ENCODE measurements at regions not wholly inside any gene's neighbourhood (a gene's known extent, or its start where the extent isn't known, plus 50 kb on each side); places are given as distances from the start of the nearest gene placed in this dataset.

DNA sequence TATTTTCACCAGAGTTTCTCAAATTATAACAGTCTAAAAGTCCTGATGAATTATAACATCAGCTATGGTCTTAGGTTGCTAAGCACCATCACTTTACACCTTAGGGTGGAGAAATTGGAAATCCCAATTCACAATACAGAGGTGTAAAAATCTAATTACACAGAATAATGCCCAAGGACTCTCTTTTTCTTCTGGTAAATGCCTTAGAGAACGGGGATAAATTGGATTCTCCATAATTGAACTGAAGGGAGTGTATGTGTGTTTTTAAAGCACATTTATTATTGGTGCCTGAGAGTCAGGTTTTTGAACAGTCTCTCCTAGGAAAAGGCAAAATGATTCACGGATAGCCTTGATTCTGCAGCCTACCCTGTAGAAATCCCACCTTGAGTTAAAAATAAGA lies 66.8 kb downstream of the NIBAN1 start:
- no peak for ATAC-seq
- 68 to 84% methylated on average over 2 of the region's 2 CpGs for whole genome bisulfite sequencing, 2 donors (ENCODE audit: low coverage in 1 of 2)
- no peaks in the 10 kb centered on the region for H3K36me3 ChIP-seq
- H3K9me3 ChIP-seq = no peaks in the 10 kb centered on the region
- no peaks in the 10 kb centered on the region for H3K27me3 ChIP-seq
- H3K4me1 ChIP-seq = peaks cover 7 to 100% (median 25%) of the 10 kb centered on the region in 3 donors
- peak overlapping the region in 2 of 4 donors; percentile 8 to 66 for H3K27ac ChIP-seq
- TF ChIP-seq, protein P1, sequence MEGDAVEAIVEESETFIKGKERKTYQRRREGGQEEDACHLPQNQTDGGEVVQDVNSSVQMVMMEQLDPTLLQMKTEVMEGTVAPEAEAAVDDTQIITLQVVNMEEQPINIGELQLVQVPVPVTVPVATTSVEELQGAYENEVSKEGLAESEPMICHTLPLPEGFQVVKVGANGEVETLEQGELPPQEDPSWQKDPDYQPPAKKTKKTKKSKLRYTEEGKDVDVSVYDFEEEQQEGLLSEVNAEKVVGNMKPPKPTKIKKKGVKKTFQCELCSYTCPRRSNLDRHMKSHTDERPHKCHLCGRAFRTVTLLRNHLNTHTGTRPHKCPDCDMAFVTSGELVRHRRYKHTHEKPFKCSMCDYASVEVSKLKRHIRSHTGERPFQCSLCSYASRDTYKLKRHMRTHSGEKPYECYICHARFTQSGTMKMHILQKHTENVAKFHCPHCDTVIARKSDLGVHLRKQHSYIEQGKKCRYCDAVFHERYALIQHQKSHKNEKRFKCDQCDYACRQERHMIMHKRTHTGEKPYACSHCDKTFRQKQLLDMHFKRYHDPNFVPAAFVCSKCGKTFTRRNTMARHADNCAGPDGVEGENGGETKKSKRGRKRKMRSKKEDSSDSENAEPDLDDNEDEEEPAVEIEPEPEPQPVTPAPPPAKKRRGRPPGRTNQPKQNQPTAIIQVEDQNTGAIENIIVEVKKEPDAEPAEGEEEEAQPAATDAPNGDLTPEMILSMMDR (IDR thresholded peaks at IDR 0.05) = no peak
- TF ChIP-seq POLR2AphosphoS5 (IDR thresholded peaks at IDR 0.05) (no peak), EP300 (IDR thresholded peaks at IDR 0.05) (no peak), POLR2A (IDR thresholded peaks at IDR 0.05) (no peak)
- H3K4me3 ChIP-seq = no peak overlapping the region

DNA sequence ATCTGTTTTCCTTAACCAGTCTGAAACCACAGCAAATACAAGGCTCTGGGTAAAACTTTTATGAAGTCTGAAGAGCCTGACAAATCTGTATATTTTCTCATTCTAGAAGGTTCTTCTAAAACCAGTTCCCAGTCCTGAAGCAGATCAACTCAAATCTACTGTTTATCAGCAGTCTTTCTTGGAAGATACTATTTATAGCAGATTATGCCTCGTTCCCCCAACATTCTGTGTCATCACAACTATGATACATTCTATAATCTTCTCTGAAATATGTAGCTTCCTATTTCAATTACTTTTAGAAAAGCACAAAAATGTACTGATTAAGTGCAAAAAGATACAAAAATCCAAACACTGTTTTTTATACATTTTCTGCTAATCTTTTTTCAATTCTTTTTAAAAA lies 67.5 kb downstream of the NIBAN1 start:
- H3K4me3 ChIP-seq = no peak overlapping the region
- no peaks in the 10 kb centered on the region for H3K36me3 ChIP-seq
- no peak for TF ChIP-seq POLR2A (IDR thresholded peaks at IDR 0.05)
- TF ChIP-seq POLR2AphosphoS5 (IDR thresholded peaks at IDR 0.05) = no peak
- TF ChIP-seq EP300 (IDR thresholded peaks at IDR 0.05) = no peak
- TF ChIP-seq, protein P1 (IDR thresholded peaks at IDR 0.05) = no peak
- no peaks in the 10 kb centered on the region for H3K9me3 ChIP-seq
- peak overlapping the region in 2 of 4 donors; percentile 0 to 82 for H3K27ac ChIP-seq
- WGBS, 2 donors (ENCODE audit: low coverage in 1 of 2) = 0 to 36% methylated on average over 1 of the region's 1 CpG
- no peaks in the 10 kb centered on the region for H3K27me3 ChIP-seq
- H3K4me1 ChIP-seq = peaks cover 11 to 100% (median 26%) of the 10 kb centered on the region in 3 donors
- ATAC-seq = no peak

DNA sequence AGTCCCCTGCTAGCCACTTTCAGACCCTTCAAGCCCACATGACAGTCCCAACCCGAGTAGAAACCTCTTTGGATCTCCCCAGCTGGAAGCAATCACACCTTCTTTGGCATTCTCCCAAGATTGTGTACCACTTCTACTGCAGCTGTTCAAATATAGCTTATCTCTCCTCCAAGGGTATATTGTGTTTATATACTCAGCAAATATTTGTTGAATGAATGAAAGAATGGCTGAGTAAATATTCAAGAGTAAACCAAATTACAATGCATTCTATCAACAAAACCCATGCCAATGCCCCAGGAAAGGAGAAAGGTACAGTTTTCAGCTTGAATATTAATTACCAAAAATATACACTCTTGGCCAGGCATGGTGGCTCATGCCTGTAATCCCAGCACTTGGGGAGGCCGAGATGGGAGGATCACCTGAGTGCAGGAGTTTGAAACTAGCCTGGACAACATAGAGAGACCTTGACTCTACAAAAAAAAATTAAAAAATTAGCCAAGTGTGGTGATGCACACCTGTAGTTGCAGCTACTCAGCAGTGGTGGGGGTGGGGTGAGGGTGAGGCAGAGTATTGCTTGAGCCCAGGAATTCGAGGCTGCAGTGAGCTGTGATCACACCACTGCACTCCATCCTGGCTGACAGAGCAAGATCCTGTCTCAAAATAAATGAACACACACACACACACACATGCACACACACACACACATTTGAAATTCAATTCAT lies 68.5 kb downstream of the NIBAN1 start:
- H3K4me3 ChIP-seq = no peak overlapping the region
- H3K9me3 ChIP-seq = no peaks in the 10 kb centered on the region
- ATAC-seq = no peak
- H3K36me3 ChIP-seq = no peaks in the 10 kb centered on the region
- no peaks in the 10 kb centered on the region for H3K27me3 ChIP-seq
- H3K4me1 ChIP-seq = peaks cover 8 to 100% (median 28%) of the 10 kb centered on the region in 3 donors
- WGBS, 2 donors (ENCODE audit: low coverage in 1 of 2) = 40 to 60% methylated on average over 1 to 2 of the region's 3 CpGs
- TF ChIP-seq POLR2A (IDR thresholded peaks at IDR 0.05) = no peak
- no peak for TF ChIP-seq POLR2AphosphoS5 (IDR thresholded peaks at IDR 0.05)
- TF ChIP-seq EP300 (IDR thresholded peaks at IDR 0.05) = no peak
- TF ChIP-seq, protein P1 (IDR thresholded peaks at IDR 0.05) = no peak
- peak overlapping the region in 3 of 4 donors; percentile 75 to 83 (median 82) for H3K27ac ChIP-seq

DNA sequence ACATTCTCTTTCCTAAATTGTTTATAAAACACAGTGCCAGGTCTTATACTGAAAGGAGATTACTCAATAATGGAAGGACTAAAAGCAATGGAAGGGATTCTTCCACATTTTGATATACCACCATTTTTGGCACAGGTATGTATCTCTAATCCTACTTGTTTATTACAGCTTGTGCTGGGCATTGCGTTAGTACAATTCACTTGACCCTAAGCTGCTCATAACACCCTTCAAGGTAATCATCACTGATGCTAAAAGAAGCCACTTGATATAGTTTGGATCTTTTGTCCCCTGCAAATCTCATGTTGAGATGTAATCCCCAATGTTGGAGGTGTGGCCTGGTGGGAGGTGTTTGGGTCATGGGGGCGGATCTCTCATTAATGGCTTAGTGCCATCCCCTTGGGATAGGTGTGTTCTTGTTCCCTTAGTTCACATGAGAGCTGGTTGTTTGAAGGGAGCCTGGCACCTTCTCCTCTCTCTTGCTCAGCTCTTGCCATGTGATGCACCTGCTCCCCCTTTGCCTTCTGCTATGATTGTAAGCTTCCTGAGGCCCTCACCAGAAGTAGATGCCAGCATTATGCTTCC lies 71.1 kb downstream of the NIBAN1 start:
- Histone ChIP-seq H3K9me3 (no peaks in the 10 kb centered on the region), H3K27ac (peak overlapping the region; percentile 40 to 83 (median 78)), H3K4me3 (no peak overlapping the region), H3K36me3 (peaks cover 0 to 13% of the 10 kb centered on the region in 2 donors), H3K27me3 (no peaks in the 10 kb centered on the region), H3K4me1 (peaks cover 14 to 84% (median 15%) of the 10 kb centered on the region in 3 donors)
- ATAC-seq = peak; percentile 89
- WGBS, 2 donors (ENCODE audit: low coverage in 1 of 2) = 24 to 83% methylated on average over 1 to 2 of the region's 2 CpGs
- TF ChIP-seq POLR2A (IDR thresholded peaks at IDR 0.05) (no peak), EP300 (IDR thresholded peaks at IDR 0.05) (peak; percentile 42), POLR2AphosphoS5 (IDR thresholded peaks at IDR 0.05) (peak; percentile 91)

DNA sequence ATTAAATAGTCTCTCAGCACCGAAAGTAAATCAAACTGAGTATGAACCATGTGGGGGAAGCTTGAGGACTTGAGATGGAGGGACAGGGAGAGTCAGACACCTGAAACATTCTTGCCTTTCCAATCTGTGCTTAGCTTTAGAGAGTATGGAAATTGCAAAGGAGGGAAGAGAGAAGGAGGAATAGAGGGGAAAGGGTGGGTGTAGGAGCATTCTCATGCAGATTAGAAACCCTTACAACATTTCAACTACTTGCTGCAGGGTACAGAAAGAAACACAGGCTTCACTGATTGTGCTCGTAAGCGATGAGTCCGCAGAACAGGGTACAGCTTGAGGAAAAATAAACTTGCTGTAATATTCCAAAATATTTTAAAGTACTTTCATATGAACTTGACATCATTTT lies 73.8 kb downstream of the NIBAN1 start:
- Histone ChIP-seq H3K36me3 (peaks cover 5 to 30% of the 10 kb centered on the region in 2 donors), H3K27ac (peak overlapping the region; percentile 40 to 83 (median 78)), H3K4me1 (peaks cover 11 to 57% (median 14%) of the 10 kb centered on the region in 3 donors), H3K9me3 (no peaks in the 10 kb centered on the region), H3K4me3 (no peak overlapping the region), H3K27me3 (no peaks in the 10 kb centered on the region)
- 74 to 91% methylated on average over 3 to 4 of the region's 4 CpGs for WGBS, 2 donors (ENCODE audit: low coverage in 1 of 2)
- no peak for TF ChIP-seq POLR2AphosphoS5 (IDR thresholded peaks at IDR 0.05)
- TF ChIP-seq EP300 (IDR thresholded peaks at IDR 0.05) = no peak
- TF ChIP-seq POLR2A (IDR thresholded peaks at IDR 0.05) = no peak
- TF ChIP-seq, protein P1 (IDR thresholded peaks at IDR 0.05) = no peak
- no peak for ATAC-seq

Data from gastroesophageal sphincter (tissue), 4 donors.